Small intestine (tissue), 7 donors: ENCODE measurements at regions not wholly inside any gene's neighbourhood (a gene's known extent, or its start where the extent isn't known, plus 50 kb on each side); places are given as distances from the start of the nearest gene placed in this dataset.

Experiments used
- DNase-seq, 2 donors: peaks; one replicate each; pipeline versions ENCODE4 v3.0.0 to v3.0.0-alpha.2; 2013
- FAIRE-seq: peaks from 2 replicates; lab custom pipeline; 2012; peaks lifted over from hg19 to GRCh38; lab: Jason Lieb, UNC
- H3K27ac ChIP-seq, 3 donors: one replicate each; pipeline ENCODE4 v1.5.1; 2013; ENCODE audit warnings: low read length in 2 of 3, mild to moderate bottlenecking in 2 of 3, control low read depth in 1 of 3, inconsistent platforms in 1 of 3, low read depth in 1 of 3, moderate library complexity in 1 of 3
- H3K27me3 ChIP-seq, 3 donors: one replicate each; pipeline ENCODE4 v1.6.1; 2013; ENCODE audit warnings: low read length in 3 of 3, inconsistent platforms in 1 of 3; ENCODE audit not compliant: control insufficient read depth in 3 of 3, insufficient read depth in 3 of 3
- H3K36me3 ChIP-seq, 3 donors: one replicate each; pipeline ENCODE4 v1.6.1; 2013; ENCODE audit warnings: low read length in 3 of 3, inconsistent platforms in 1 of 3, low read depth in 1 of 3, mild to moderate bottlenecking in 1 of 3, moderate library complexity in 1 of 3; ENCODE audit not compliant: control insufficient read depth in 3 of 3, insufficient read depth in 2 of 3
- H3K4me1 ChIP-seq, 3 donors: one replicate each; pipeline ENCODE4 v1.6.1; 2013; ENCODE audit warnings: low read length in 2 of 3, inconsistent platforms in 1 of 3, low read depth in 1 of 3, mild to moderate bottlenecking in 1 of 3, moderate library complexity in 1 of 3; ENCODE audit not compliant: control insufficient read depth in 3 of 3, insufficient read depth in 2 of 3
- H3K4me3 ChIP-seq, 3 donors: one replicate each; pipeline ENCODE4 v1.5.1; 2013; ENCODE audit warnings: low read length in 3 of 3, control low read depth in 1 of 3, inconsistent platforms in 1 of 3, low read depth in 1 of 3, mild to moderate bottlenecking in 1 of 3, moderate library complexity in 1 of 3
- H3K9me3 ChIP-seq, 2 donors: one replicate each; pipeline ENCODE4 v1.6.1; 2013; ENCODE audit warnings: low read depth in 1 of 2, low read length in 1 of 2; ENCODE audit not compliant: control insufficient read depth in 2 of 2, insufficient read depth in 1 of 2
- WGBS, 3 donors: extraction: QIAGEN DNeasy Blood & Tissue Kit; methylation state at CpG; one replicate each; pipeline ENCODE4 v1.1.7; 2013; 5-methylcytosine and 5-hydroxymethylcytosine counted together
- donor health status: healthy with polysubstance abuse.
- donor health status: control.
- donor health status: control.
- donor health status: Bipolar disorder and iron deficiency.
- donor health status: healthy.

DNA sequence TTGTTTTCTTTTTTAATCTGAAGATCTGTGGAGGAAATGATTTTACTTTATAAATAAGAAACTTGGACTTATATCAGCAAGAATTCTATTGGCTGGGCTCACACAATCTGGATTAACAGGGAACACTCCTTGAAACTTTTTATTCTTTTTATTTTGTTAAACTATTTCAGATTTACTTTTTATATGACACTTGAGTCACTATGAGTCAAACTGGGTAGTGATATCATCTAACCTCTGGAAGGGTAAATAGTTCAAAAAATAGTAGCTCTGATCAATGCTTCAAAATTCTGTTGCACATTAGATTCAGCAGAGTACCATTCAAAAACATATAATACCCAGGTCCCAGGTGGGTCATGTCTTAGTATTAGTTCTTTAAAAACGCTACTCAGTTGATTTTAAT is 55.1 kb upstream of the NBEA start:
- 62 to 79% (median 69%) methylated on average over 1 of the region's 1 CpG for WGBS, 3 donors
- FAIRE-seq = peak; percentile 10
- H3K4me3 ChIP-seq = no peak overlapping the region
- no peak for DNase-seq
- H3K27me3 ChIP-seq = no peaks in the 10 kb centered on the region
- H3K27ac ChIP-seq = no peak overlapping the region
- H3K9me3 ChIP-seq = no peaks in the 10 kb centered on the region
- no peaks in the 10 kb centered on the region for H3K36me3 ChIP-seq
- H3K4me1 ChIP-seq = no peaks in the 10 kb centered on the region
